Neuronal stem cell (in vitro differentiated cells): ENCODE measurements at regions not wholly inside any gene's neighbourhood (a gene's known extent, or its start where the extent isn't known, plus 50 kb on each side); places are given as distances from the start of the nearest gene placed in this dataset.

Experiments
- DNase-seq: peaks from one replicate; pipeline ENCODE4 v3.0.0-alpha.2; 2013; ENCODE audit warnings: low spot score
- H2AFZ ChIP-seq: one replicate; pipeline ENCODE4 v1.6.1; 2013; ENCODE audit warnings: mild to moderate bottlenecking, low read length, inconsistent platforms
- H2AK5ac ChIP-seq: 2 replicates; pipeline ENCODE4 v1.6.1; 2013; ENCODE audit warnings: low read depth, mild to moderate bottlenecking, inconsistent platforms, low read length, moderate library complexity, mixed read lengths
- H2BK120ac ChIP-seq: 2 replicates; pipeline ENCODE4 v1.6.1; 2013; ENCODE audit warnings: low read depth, mild to moderate bottlenecking, inconsistent platforms, low read length, moderate library complexity, mixed read lengths
- H2BK12ac ChIP-seq: one replicate; pipeline ENCODE4 v1.6.1; 2013; ENCODE audit warnings: low read length, inconsistent platforms
- H2BK15ac ChIP-seq: 2 replicates; pipeline ENCODE4 v1.6.1; 2013; ENCODE audit warnings: mild to moderate bottlenecking, low read length, inconsistent platforms, mixed read lengths
- H2BK5ac ChIP-seq: one replicate; pipeline ENCODE4 v1.6.1; 2013; ENCODE audit warnings: inconsistent platforms, mild to moderate bottlenecking, low read length, moderate library complexity
- H3K14ac ChIP-seq: one replicate; pipeline ENCODE4 v1.6.1; 2013; ENCODE audit warnings: low read length, inconsistent platforms
- H3K18ac ChIP-seq: 2 replicates; pipeline ENCODE4 v1.6.1; 2013; ENCODE audit warnings: low read length, inconsistent platforms
- H3K23ac ChIP-seq: 2 replicates; pipeline ENCODE4 v1.6.1; 2013; ENCODE audit warnings: low read depth, mild to moderate bottlenecking, mixed read lengths, low read length, inconsistent platforms; ENCODE audit not compliant: poor library complexity
- H3K27ac ChIP-seq: replicated peaks from 3 replicates; pipeline ENCODE4 v1.5.1; 2013; ENCODE audit warnings: low read length, inconsistent platforms
- H3K27me3 ChIP-seq, 3 experiments: 2 replicates each; pipeline ENCODE4 v1.6.1; 2013; ENCODE audit warnings: low read length in 3 of 3, mild to moderate bottlenecking in 2 of 3, inconsistent platforms in 1 of 3, low read depth in 1 of 3, mixed read lengths in 1 of 3, moderate library complexity in 1 of 3; ENCODE audit not compliant: control insufficient read depth in 3 of 3, insufficient read depth in 3 of 3
- H3K36me3 ChIP-seq, 2 donors: replicated peaks in 1 of 2; 2 replicates each; pipeline ENCODE4 v1.6.1; 2013; ENCODE audit warnings: low read length in 2 of 2; ENCODE audit not compliant: control insufficient read depth in 2 of 2, insufficient read depth in 2 of 2
- H3K4ac ChIP-seq: 2 replicates; pipeline ENCODE4 v1.6.1; 2013; ENCODE audit warnings: inconsistent platforms, mild to moderate bottlenecking, low read length, moderate library complexity
- H3K4me1 ChIP-seq, 2 donors: 1 replicate in 1 of 2; 2 replicates in 1 of 2; pipeline ENCODE4 v1.6.1; 2013; ENCODE audit warnings: low read length in 2 of 2, low read depth in 1 of 2; ENCODE audit not compliant: control insufficient read depth in 2 of 2, insufficient read depth in 1 of 2
- H3K4me2 ChIP-seq: one replicate; pipeline ENCODE4 v1.6.1; 2013; ENCODE audit warnings: mild to moderate bottlenecking, low read length, inconsistent platforms; ENCODE audit not compliant: insufficient read depth, poor library complexity, severe bottlenecking
- H3K4me3 ChIP-seq, 2 donors: 2 replicates each; pipeline ENCODE4 v1.5.1; 2013; ENCODE audit warnings: low read length in 2 of 2, mild to moderate bottlenecking in 2 of 2, inconsistent platforms in 1 of 2, moderate library complexity in 1 of 2
- H3K79me1 ChIP-seq: one replicate; pipeline ENCODE4 v1.6.1; 2013; ENCODE audit warnings: low read depth, mild to moderate bottlenecking, inconsistent platforms, low read length, moderate library complexity
- H3K9ac ChIP-seq: one replicate; pipeline ENCODE4 v1.6.1; 2013; ENCODE audit warnings: mild to moderate bottlenecking, low read depth, low read length, inconsistent platforms; ENCODE audit not compliant: poor library complexity
- H3K9me3 ChIP-seq, 2 donors: replicated peaks in 1 of 2; 2 replicates each; pipeline versions ENCODE3 to v1.6.1; 2013; ENCODE audit warnings: low read length in 2 of 2, mild to moderate bottlenecking in 2 of 2, inconsistent platforms in 1 of 2, low read depth in 1 of 2, mixed read lengths in 1 of 2, moderate library complexity in 1 of 2; ENCODE audit not compliant: control insufficient read depth in 2 of 2, insufficient read depth in 1 of 2
- H4K8ac ChIP-seq: one replicate; pipeline ENCODE4 v1.6.1; 2013; ENCODE audit warnings: low read depth, mild to moderate bottlenecking, inconsistent platforms, low read length, moderate library complexity
- H4K91ac ChIP-seq: one replicate; pipeline ENCODE4 v1.6.1; 2013; ENCODE audit warnings: low read length, low read depth, mild to moderate bottlenecking, inconsistent platforms; ENCODE audit not compliant: poor library complexity
- WGBS, 2 donors: extraction: QIAGEN DNeasy Blood & Tissue Kit; methylation state at CpG; one replicate each; pipeline ENCODE4 v1.1.7; 2013; ENCODE audit warnings: missing lambda C conversion rate in 2 of 2, mixed read lengths in 1 of 2; ENCODE audit not compliant: insufficient read length in 2 of 2, insufficient replicate concordance in 1 of 2; ENCODE audit errors: extremely low coverage in 2 of 2; 5-methylcytosine and 5-hydroxymethylcytosine counted together

DNA sequence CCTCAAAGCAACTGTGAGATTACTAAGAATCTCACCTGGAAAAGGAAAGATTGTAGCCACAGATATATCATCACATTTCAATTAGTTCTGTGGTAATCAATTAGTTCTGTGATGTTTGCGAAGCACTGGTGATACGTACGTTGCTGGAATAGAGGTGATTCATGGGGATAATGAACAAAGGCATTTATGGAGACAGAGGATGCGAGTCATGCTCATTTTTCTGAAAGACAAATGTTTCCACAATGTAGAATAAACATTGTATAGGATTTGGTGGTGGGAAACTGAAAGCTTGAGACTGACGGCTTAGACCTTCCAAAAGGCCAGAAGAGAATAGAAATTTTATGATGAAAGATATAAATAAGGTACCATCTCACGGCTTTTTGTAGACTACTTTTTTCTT lies 507.3 kb upstream of the TYRP1 start:
- Histone ChIP-seq H3K36me3 (no peaks in the 10 kb centered on the region), H3K14ac (no peak overlapping the region), H4K91ac (no peak overlapping the region), H2BK15ac (no peak overlapping the region), H2AK5ac (no peak overlapping the region), H3K27me3 (no peaks in the 10 kb centered on the region), H3K4me1 (no peaks in the 10 kb centered on the region), H3K4me2 (no peak overlapping the region), H3K4ac (no peak overlapping the region), H2BK12ac (no peak overlapping the region), H3K4me3 (no peak overlapping the region), H3K79me1 (no peaks in the 10 kb centered on the region), H3K9me3 (no peaks in the 10 kb centered on the region), H3K27ac (no peak overlapping the region), H3K23ac (no peak overlapping the region), H3K18ac (no peak overlapping the region), H3K9ac (no peak overlapping the region), H2AFZ (no peak overlapping the region), H2BK120ac (no peak overlapping the region), H4K8ac (no peak overlapping the region), H2BK5ac (no peak overlapping the region)
- WGBS, 2 donors, result no CpG with 5 or more reads among the region's 6 CpGs
- no peak for DNase-seq

DNA sequence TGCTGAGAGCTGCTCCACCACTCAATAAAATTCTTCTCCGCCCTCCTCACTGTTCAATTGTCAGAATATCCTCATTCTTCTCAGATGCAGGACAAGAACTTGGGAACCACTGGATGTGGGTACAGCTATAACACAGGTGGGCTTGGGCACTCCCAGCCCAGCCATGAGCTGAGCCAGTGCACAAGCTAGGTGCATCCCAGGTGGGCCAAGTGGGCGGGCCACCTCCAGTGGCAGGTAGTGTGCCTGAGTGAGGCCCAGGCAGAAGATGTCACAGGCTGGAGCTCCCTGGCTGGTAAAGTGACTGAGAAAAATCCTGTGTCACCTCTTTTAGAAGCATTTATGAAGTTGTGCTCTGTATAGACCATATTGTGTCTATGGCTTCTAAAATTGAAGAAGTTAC lies 501.6 kb upstream of the TYRP1 start:
- Histone ChIP-seq H2AK5ac (no peak overlapping the region), H2BK5ac (no peak overlapping the region), H3K4me1 (no peaks in the 10 kb centered on the region), H3K9me3 (no peaks in the 10 kb centered on the region), H2BK120ac (no peak overlapping the region), H3K23ac (no peak overlapping the region), H4K91ac (no peak overlapping the region), H3K36me3 (no peaks in the 10 kb centered on the region), H3K4ac (no peak overlapping the region), H3K4me2 (no peak overlapping the region), H3K27ac (no peak overlapping the region), H3K4me3 (peak overlapping the region in 1 of 2 donors; percentile 4), H3K79me1 (no peaks in the 10 kb centered on the region), H3K18ac (no peak overlapping the region), H2BK12ac (no peak overlapping the region), H3K9ac (no peak overlapping the region), H4K8ac (no peak overlapping the region), H3K14ac (no peak overlapping the region), H2AFZ (no peak overlapping the region), H2BK15ac (no peak overlapping the region), H3K27me3 (no peaks in the 10 kb centered on the region)
- no peak for DNase-seq
- no CpG with 5 or more reads among the region's 2 CpGs for WGBS, 2 donors

DNA sequence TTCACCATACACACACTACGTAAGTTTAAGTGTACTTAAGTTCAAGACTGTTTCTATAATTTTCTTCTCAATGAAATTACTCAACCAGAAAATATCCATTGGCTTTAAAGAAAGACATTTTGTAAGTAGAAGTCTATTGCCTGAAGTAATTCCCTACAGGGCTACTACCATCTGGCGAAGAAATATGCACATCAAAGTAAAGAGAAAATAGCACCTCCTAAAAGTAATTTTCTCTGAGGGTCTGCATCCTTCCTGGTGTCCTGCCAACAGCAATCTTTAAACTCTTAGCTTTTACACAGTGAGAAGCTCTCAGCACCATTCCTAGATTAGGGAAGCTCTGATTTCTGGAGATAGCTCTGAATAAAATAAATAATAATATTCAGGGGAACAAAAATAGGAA lies 498.5 kb upstream of the TYRP1 start:
- H3K27me3 ChIP-seq, result no peaks in the 10 kb centered on the region
- H2BK12ac ChIP-seq, result no peak overlapping the region
- no CpG with 5 or more reads among the region's 2 CpGs for WGBS, 2 donors
- no peak overlapping the region for H3K23ac ChIP-seq
- DNase-seq, result no peak
- H4K8ac ChIP-seq, result no peak overlapping the region
- no peak overlapping the region for H3K4me2 ChIP-seq
- no peak overlapping the region for H3K14ac ChIP-seq
- H3K4ac ChIP-seq, result no peak overlapping the region
- no peak overlapping the region for H3K4me3 ChIP-seq
- no peaks in the 10 kb centered on the region for H3K9me3 ChIP-seq
- no peak overlapping the region for H4K91ac ChIP-seq
- no peak overlapping the region for H3K27ac ChIP-seq
- no peak overlapping the region for H3K9ac ChIP-seq
- H2BK5ac ChIP-seq, result no peak overlapping the region
- no peak overlapping the region for H2BK120ac ChIP-seq
- H3K79me1 ChIP-seq, result no peaks in the 10 kb centered on the region
- no peak overlapping the region for H2AK5ac ChIP-seq
- no peak overlapping the region for H3K18ac ChIP-seq
- no peak overlapping the region for H2AFZ ChIP-seq
- H3K4me1 ChIP-seq, result no peaks in the 10 kb centered on the region
- no peak overlapping the region for H2BK15ac ChIP-seq
- no peaks in the 10 kb centered on the region for H3K36me3 ChIP-seq

DNA sequence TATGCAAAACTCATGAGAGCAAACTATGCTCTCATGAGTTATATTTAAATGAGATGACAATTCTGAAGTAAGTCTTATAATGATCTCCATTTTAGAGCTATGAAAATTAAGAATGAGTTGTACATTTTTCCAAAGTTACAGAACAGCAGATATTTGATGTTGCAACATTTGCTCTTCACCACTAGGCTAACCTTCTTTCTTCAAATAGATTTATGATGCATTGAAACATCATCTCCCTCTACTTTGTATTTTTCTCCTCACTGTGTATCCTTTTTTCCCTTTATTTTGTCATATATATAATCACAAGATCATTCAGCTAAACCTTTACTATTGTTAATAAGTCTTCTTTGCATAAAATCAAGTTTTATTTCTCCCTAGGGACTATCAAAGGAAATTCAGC lies 497.7 kb upstream of the TYRP1 start:
- H2AFZ ChIP-seq, result no peak overlapping the region
- H2BK120ac ChIP-seq, result no peak overlapping the region
- H3K18ac ChIP-seq, result no peak overlapping the region
- no peak overlapping the region for H3K14ac ChIP-seq
- no peak overlapping the region for H4K8ac ChIP-seq
- H3K4me1 ChIP-seq, result no peaks in the 10 kb centered on the region
- H3K23ac ChIP-seq, result no peak overlapping the region
- H3K27me3 ChIP-seq, result no peaks in the 10 kb centered on the region
- no peak for DNase-seq
- H3K4me3 ChIP-seq, result no peak overlapping the region
- no peaks in the 10 kb centered on the region for H3K36me3 ChIP-seq
- no peaks in the 10 kb centered on the region for H3K79me1 ChIP-seq
- H2BK15ac ChIP-seq, result no peak overlapping the region
- H3K9ac ChIP-seq, result no peak overlapping the region
- H3K27ac ChIP-seq, result no peak overlapping the region
- no peak overlapping the region for H3K4ac ChIP-seq
- H2BK5ac ChIP-seq, result no peak overlapping the region
- no peak overlapping the region for H3K4me2 ChIP-seq
- H3K9me3 ChIP-seq, result no peaks in the 10 kb centered on the region
- no peak overlapping the region for H2AK5ac ChIP-seq
- no peak overlapping the region for H2BK12ac ChIP-seq
- H4K91ac ChIP-seq, result no peak overlapping the region
